WTC11 (cell line): ENCODE measurements at regions not wholly inside any gene's neighbourhood (a gene's known extent, or its start where the extent isn't known, plus 50 kb on each side); places are given as distances from the start of the nearest gene placed in this dataset.

Source experiments
- ATAC-seq: fragments of 200-7000 bp; cut with Tn5 transposase; 2 replicates; pipeline ENCODE4 v1.10.0; 2021; ENCODE audit warnings: mild to moderate bottlenecking, moderate library complexity
- CTCF ChIA-PET: fragments of 300-600 bp; sonication (Branson Sonifier 250); formaldehyde crosslinking; loops from one replicate; lab custom pipeline; 2021; ENCODE audit warnings: antibody characterized with exemption; lab: Charles Lee
- POLR2A ChIA-PET: fragments of 350-600 bp; sonication (Branson Sonifier 250); formaldehyde crosslinking; loops from one replicate; lab custom pipeline; 2021; ENCODE audit warnings: antibody characterized with exemption; lab: Charles Lee
- DNase-seq: peaks from one replicate; pipeline ENCODE4 v3.0.0; 2021; ENCODE audit warnings: low spot score
- H3K27ac Mint-ChIP-seq: 2 replicates; pipeline ENCODE4 v1.8.0; 2021; ENCODE audit warnings: mixed read lengths
- H3K27me3 Mint-ChIP-seq: 2 replicates; pipeline ENCODE4 v1.8.0; 2021; ENCODE audit warnings: low read depth, mild to moderate bottlenecking, moderate library complexity, mixed read lengths
- H3K36me3 Mint-ChIP-seq: 2 replicates; pipeline ENCODE4 v1.8.0; 2021; ENCODE audit warnings: mixed read lengths
- H3K4me1 Mint-ChIP-seq: 2 replicates; pipeline ENCODE4 v1.8.0; 2022; ENCODE audit warnings: mixed read lengths
- H3K4me3 Mint-ChIP-seq: 2 replicates; pipeline ENCODE4 v1.8.0; 2021; ENCODE audit warnings: mild to moderate bottlenecking, moderate library complexity, mixed read lengths
- H3K9me3 Mint-ChIP-seq: 2 replicates; pipeline ENCODE4 v1.8.0; 2021; ENCODE audit warnings: mixed read lengths
- ATF6 ChIP-seq: sonication (generic); formaldehyde crosslinking; IDR thresholded peaks from 2 replicates; pipeline ENCODE4 v1.8.1; 2023; ENCODE audit warnings: mild to moderate bottlenecking, missing genetic modification reagents
- CREB1 ChIP-seq: sonication (generic); formaldehyde crosslinking; IDR thresholded peaks from 2 replicates; pipeline ENCODE4 v1.8.0; 2023; ENCODE audit warnings: mild to moderate bottlenecking, missing genetic modification reagents
- ESRRA ChIP-seq: sonication (generic); formaldehyde crosslinking; IDR thresholded peaks from 2 replicates; pipeline ENCODE4 v1.8.1; 2022; ENCODE audit warnings: mild to moderate bottlenecking, missing genetic modification reagents, borderline replicate concordance
- FOXP1 ChIP-seq: sonication (generic); formaldehyde crosslinking; IDR thresholded peaks from 2 replicates; pipeline ENCODE4 v1.8.0; 2022; ENCODE audit warnings: missing genetic modification reagents, mild to moderate bottlenecking, moderate library complexity, borderline replicate concordance
- GABPB1 ChIP-seq: sonication (generic); formaldehyde crosslinking; IDR thresholded peaks from 2 replicates; pipeline ENCODE4 v1.8.1; 2023; ENCODE audit warnings: mild to moderate bottlenecking, missing genetic modification reagents
- GTF2I ChIP-seq: fragments of 250-450 bp; sonication (Bioruptor Pico); conservative IDR thresholded peaks from 2 replicates; pipeline ENCODE4 v1.4.0; 2021; ENCODE audit warnings: mild to moderate bottlenecking
- IRF2 ChIP-seq: sonication (generic); formaldehyde crosslinking; IDR thresholded peaks from 2 replicates; pipeline ENCODE4 v1.8.0; 2022; ENCODE audit warnings: low read depth, missing genetic modification reagents, borderline replicate concordance
- NFE2L1 ChIP-seq: sonication (generic); formaldehyde crosslinking; IDR thresholded peaks from 2 replicates; pipeline ENCODE4 v1.8.1; 2023; ENCODE audit warnings: missing genetic modification reagents
- STAT6 ChIP-seq: sonication (generic); formaldehyde crosslinking; conservative IDR thresholded peaks from 2 replicates; pipeline ENCODE4 v1.8.1; 2023; ENCODE audit warnings: mild to moderate bottlenecking, low read depth, missing genetic modification reagents, moderate library complexity
- TEAD4 ChIP-seq: sonication (generic); formaldehyde crosslinking; IDR thresholded peaks from 2 replicates; pipeline ENCODE4 v1.8.0; 2022; ENCODE audit warnings: mild to moderate bottlenecking, missing genetic modification reagents
- USF1 ChIP-seq: sonication (generic); formaldehyde crosslinking; IDR thresholded peaks from 2 replicates; pipeline ENCODE4 v1.8.0; 2022; ENCODE audit warnings: mild to moderate bottlenecking, missing genetic modification reagents
- ZMAT4 ChIP-seq: fragments of 250-450 bp; sonication (Bioruptor Pico); IDR thresholded peaks from 2 replicates; pipeline ENCODE4 v1.9.0; 2021; ENCODE audit warnings: mild to moderate bottlenecking
- ZNF121 ChIP-seq: sonication (generic); formaldehyde crosslinking; IDR thresholded peaks from 2 replicates; pipeline ENCODE4 v1.8.0; 2023; ENCODE audit warnings: missing genetic modification reagents
- ZNF219 ChIP-seq: sonication (generic); formaldehyde crosslinking; IDR thresholded peaks from 2 replicates; pipeline ENCODE4 v1.8.0; 2023; ENCODE audit warnings: missing genetic modification reagents, mild to moderate bottlenecking, borderline replicate concordance
- TF ChIP-seq, protein P1 (sequence below): sonication (generic); formaldehyde crosslinking; IDR thresholded peaks from 2 replicates; pipeline ENCODE4 v1.8.0; 2023; ENCODE audit warnings: missing genetic modification reagents, mild to moderate bottlenecking, borderline replicate concordance
- TF ChIP-seq, protein P2 (sequence below): sonication (generic); formaldehyde crosslinking; IDR thresholded peaks from 2 replicates; pipeline ENCODE4 v1.8.1; 2023; ENCODE audit warnings: mild to moderate bottlenecking, missing genetic modification reagents

DNA sequence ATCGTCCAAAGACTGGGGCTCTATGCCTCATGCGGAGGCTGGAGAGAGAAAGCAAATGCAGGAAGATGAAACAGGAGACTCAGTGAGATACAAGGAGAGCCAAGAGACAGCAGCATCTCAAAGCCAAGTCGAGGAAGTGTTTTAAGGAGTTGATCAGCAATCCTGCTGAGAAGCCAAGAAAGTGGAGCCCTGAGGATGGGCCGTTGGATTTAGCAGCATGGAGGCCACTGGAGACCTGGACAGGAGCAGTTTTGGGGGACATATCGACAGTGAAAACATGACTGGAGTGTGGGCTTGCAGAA lies 107.4 kb upstream of the ZBTB40 start:
- CTCF ChIA-PET = interaction anchor here (1.0 kb wide), 1 partner anchor 47 kb away, joined by 3 read pairs; no protein-coding TSS in a partner anchor
- no peak for ATAC-seq
- TF ChIP-seq GABPB1 (CRISPR knock-in tag) (no peak), GTF2I (no peak), TEAD4 (CRISPR knock-in tag) (no peak), ESRRA (no peak), ZNF121 (CRISPR knock-in tag) (no peak), USF1 (no peak), NFE2L1 (CRISPR knock-in tag) (no peak), CREB1 (CRISPR knock-in tag) (no peak), ZNF219 (CRISPR knock-in tag) (no peak), ZMAT4 (CRISPR knock-in tag) (no peak)
- TF ChIP-seq, protein P1, sequence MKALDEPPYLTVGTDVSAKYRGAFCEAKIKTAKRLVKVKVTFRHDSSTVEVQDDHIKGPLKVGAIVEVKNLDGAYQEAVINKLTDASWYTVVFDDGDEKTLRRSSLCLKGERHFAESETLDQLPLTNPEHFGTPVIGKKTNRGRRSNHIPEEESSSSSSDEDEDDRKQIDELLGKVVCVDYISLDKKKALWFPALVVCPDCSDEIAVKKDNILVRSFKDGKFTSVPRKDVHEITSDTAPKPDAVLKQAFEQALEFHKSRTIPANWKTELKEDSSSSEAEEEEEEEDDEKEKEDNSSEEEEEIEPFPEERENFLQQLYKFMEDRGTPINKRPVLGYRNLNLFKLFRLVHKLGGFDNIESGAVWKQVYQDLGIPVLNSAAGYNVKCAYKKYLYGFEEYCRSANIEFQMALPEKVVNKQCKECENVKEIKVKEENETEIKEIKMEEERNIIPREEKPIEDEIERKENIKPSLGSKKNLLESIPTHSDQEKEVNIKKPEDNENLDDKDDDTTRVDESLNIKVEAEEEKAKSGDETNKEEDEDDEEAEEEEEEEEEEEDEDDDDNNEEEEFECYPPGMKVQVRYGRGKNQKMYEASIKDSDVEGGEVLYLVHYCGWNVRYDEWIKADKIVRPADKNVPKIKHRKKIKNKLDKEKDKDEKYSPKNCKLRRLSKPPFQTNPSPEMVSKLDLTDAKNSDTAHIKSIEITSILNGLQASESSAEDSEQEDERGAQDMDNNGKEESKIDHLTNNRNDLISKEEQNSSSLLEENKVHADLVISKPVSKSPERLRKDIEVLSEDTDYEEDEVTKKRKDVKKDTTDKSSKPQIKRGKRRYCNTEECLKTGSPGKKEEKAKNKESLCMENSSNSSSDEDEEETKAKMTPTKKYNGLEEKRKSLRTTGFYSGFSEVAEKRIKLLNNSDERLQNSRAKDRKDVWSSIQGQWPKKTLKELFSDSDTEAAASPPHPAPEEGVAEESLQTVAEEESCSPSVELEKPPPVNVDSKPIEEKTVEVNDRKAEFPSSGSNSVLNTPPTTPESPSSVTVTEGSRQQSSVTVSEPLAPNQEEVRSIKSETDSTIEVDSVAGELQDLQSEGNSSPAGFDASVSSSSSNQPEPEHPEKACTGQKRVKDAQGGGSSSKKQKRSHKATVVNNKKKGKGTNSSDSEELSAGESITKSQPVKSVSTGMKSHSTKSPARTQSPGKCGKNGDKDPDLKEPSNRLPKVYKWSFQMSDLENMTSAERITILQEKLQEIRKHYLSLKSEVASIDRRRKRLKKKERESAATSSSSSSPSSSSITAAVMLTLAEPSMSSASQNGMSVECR (CRISPR knock-in tag) = no peak

GRCh38 chr1:22344851-22345560 lies 106.6 kb upstream of the ZBTB40 start:
- no peak for DNase-seq
- Mint-ChIP-seq H3K27ac (no peak overlapping the region), H3K4me1 (peaks cover 20% of the 10 kb centered on the region), H3K27me3 (peaks cover 3% of the 10 kb centered on the region; the same call in 1 of the 2 replicates), H3K4me3 (no peak overlapping the region)
- CTCF ChIA-PET = interaction anchor here (0.5 to 1.0 kb wide), 2 partner anchors 46 to 164 kb away, joined by 3 read pairs; no protein-coding TSS in a partner anchor
- TF ChIP-seq FOXP1 (CRISPR knock-in tag) (0 out of 2 replicates have a peak, but pooled peaks have one; percentile 52), ATF6 (CRISPR knock-in tag) (no peak), ESRRA (no peak), STAT6 (no peak), IRF2 (CRISPR knock-in tag) (no peak)
- TF ChIP-seq, protein P2, sequence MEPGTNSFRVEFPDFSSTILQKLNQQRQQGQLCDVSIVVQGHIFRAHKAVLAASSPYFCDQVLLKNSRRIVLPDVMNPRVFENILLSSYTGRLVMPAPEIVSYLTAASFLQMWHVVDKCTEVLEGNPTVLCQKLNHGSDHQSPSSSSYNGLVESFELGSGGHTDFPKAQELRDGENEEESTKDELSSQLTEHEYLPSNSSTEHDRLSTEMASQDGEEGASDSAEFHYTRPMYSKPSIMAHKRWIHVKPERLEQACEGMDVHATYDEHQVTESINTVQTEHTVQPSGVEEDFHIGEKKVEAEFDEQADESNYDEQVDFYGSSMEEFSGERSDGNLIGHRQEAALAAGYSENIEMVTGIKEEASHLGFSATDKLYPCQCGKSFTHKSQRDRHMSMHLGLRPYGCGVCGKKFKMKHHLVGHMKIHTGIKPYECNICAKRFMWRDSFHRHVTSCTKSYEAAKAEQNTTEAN (CRISPR knock-in tag) = no peak
- TF ChIP-seq, all 79 proteins: peak for 1
- POLR2A ChIA-PET = interaction anchor here (0.6 kb wide), 1 partner anchor 199 kb away, joined by 3 read pairs; no protein-coding TSS in a partner anchor
- no peak for ATAC-seq
- H3K36me3 Mint-ChIP-seq = no peaks in the 10 kb centered on the region
- no peaks in the 10 kb centered on the region for H3K9me3 Mint-ChIP-seq

More for the DNA sequence above, 107.4 kb upstream of the ZBTB40 start:
- no peaks in the 10 kb centered on the region for H3K9me3 Mint-ChIP-seq
- H3K27me3 Mint-ChIP-seq = peaks cover 4% of the 10 kb centered on the region; the same call in 1 of the 2 replicates
- H3K27ac Mint-ChIP-seq = no peak overlapping the region
- DNase-seq = no peak
- H3K4me1 Mint-ChIP-seq = peaks cover 16% of the 10 kb centered on the region
- POLR2A ChIA-PET = interaction anchor here (0.6 kb wide), 1 partner anchor 198 kb away, joined by 3 read pairs; no protein-coding TSS in a partner anchor
- no peaks in the 10 kb centered on the region for H3K36me3 Mint-ChIP-seq
- H3K4me3 Mint-ChIP-seq = no peak overlapping the region
